ENCODE measurements at regions not wholly inside any gene's neighbourhood (a gene's known extent, or its start where the extent isn't known, plus 50 kb on each side); places are given as distances from the start of the nearest gene placed in this dataset.
"Not testable (repeated sequence)": the region's sequence is repeated elsewhere in the genome, so short reads cannot be mapped to it uniquely, and the experiment has no call there.

DNA sequence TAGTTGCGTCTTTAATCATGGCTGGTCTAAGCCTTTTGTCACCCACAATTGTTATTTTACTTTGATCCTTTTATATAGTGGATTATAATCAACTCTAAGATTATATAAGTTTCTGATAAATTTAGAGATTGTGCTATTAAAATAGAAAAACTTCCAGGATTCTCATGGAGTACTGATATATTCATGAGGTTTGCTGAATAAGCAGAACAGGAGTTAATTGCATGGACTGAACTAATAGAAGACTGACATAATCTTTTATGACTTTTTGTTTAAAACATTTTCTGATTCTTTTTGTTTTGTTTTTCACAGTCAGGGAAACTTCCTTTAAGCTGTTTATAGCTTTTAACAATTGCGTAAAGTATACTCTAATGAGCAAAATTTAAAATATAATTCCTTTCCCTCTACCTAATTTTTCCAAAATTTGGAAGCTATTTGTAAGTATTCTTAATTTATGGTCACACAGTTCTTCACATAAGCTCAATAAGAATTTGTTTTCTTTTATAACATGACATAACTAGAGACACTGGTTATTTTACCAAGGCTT, 129.9 kb upstream of the TMEM260 start:
- H3K4me3 ChIP-seq (ENCODE audit: low read depth, low read length): no peak overlapping the region
- in situ Hi-C loops (cut with HindIII; ENCODE audit: low sequenced_read_pairs): no loop called here
- DNase-seq (ENCODE audit: low read depth): no peak
- no peak for TF ChIP-seq CTCF (IDR thresholded peaks at IDR 0.05; ENCODE audit: low read depth, low read length, missing control alignments)

GRCh38 chr14:56452940-56453339, 126.7 kb upstream of the TMEM260 start:
- in situ Hi-C loops (cut with HindIII; ENCODE audit: low sequenced_read_pairs): no loop called here
- DNase-seq (ENCODE audit: low read depth): no peak
- no peak for TF ChIP-seq CTCF (IDR thresholded peaks at IDR 0.05; ENCODE audit: low read depth, low read length, missing control alignments)
- H3K4me3 ChIP-seq (ENCODE audit: low read depth, low read length): no peak overlapping the region

- DNase-seq (ENCODE audit: low read depth); H3K4me3 ChIP-seq (ENCODE audit: low read depth, low read length); in situ Hi-C loops (cut with HindIII; ENCODE audit: low sequenced_read_pairs): not testable (repeated sequence)
Observed at GRCh38 chr14:56454680-56455079, 124.9 kb upstream of the TMEM260 start.

- no peak overlapping the region for H3K4me3 ChIP-seq (ENCODE audit: low read depth, low read length)
- TF ChIP-seq CTCF (IDR thresholded peaks at IDR 0.05; ENCODE audit: low read depth, low read length, missing control alignments): no peak
- in situ Hi-C loops (cut with HindIII; ENCODE audit: low sequenced_read_pairs): no loop called here
- no peak for DNase-seq (ENCODE audit: low read depth)
Observed at GRCh38 chr14:56460469-56460868, 119.1 kb upstream of the TMEM260 start.

- H3K4me3 ChIP-seq (ENCODE audit: low read depth, low read length): no peak overlapping the region
- TF ChIP-seq CTCF (IDR thresholded peaks at IDR 0.05; ENCODE audit: low read depth, low read length, missing control alignments): no peak
- in situ Hi-C loops (cut with HindIII; ENCODE audit: low sequenced_read_pairs): no loop called here
- DNase-seq (ENCODE audit: low read depth): no peak
Observed at GRCh38 chr14:56461276-56462275, 118.0 kb upstream of the TMEM260 start.

- no peak for DNase-seq (ENCODE audit: low read depth)
- no peak for TF ChIP-seq CTCF (IDR thresholded peaks at IDR 0.05; ENCODE audit: low read depth, low read length, missing control alignments)
- in situ Hi-C loops (cut with HindIII; ENCODE audit: low sequenced_read_pairs): no loop called here
- no peak overlapping the region for H3K4me3 ChIP-seq (ENCODE audit: low read depth, low read length)
Observed at GRCh38 chr14:56463271-56463890, 116.2 kb upstream of the TMEM260 start.

Data from astrocyte of the cerebellum (primary cell).